Keratinocyte (primary cell): ENCODE measurements at regions not wholly inside any gene's neighbourhood (a gene's known extent, or its start where the extent isn't known, plus 50 kb on each side); places are given as distances from the start of the nearest gene placed in this dataset.

ENCODE experiments used
- DNase-seq: peaks from one replicate; pipeline ENCODE4 v3.0.0-alpha.2; 2011; ENCODE audit warnings: low read depth, missing footprints, low spot score
- FAIRE-seq: peaks from 2 replicates; lab custom pipeline; 2011; peaks lifted over from hg19 to GRCh38; lab: Jason Lieb, UNC
- H2AFZ ChIP-seq: 2 replicates; pipeline ENCODE4 v1.6.0; 2012; ENCODE audit warnings: low read length, control low read depth, inconsistent platforms; ENCODE audit not compliant: control insufficient read depth
- H3K27ac ChIP-seq: 2 replicates; pipeline ENCODE4 v1.5.1; 2011; ENCODE audit warnings: low read length; ENCODE audit not compliant: control insufficient read depth, insufficient read depth
- H3K27me3 ChIP-seq: 3 replicates; pipeline ENCODE4 v1.6.0; 2011; ENCODE audit warnings: low read length; ENCODE audit not compliant: control insufficient read depth, insufficient read depth; ENCODE audit errors: extremely low read depth
- H3K36me3 ChIP-seq, 2 experiments: 2 replicates in 1 of 2; 3 replicates in 1 of 2; pipeline ENCODE4 v1.5.1; 2011; ENCODE audit warnings: low read length in 2 of 2, mild to moderate bottlenecking in 1 of 2; ENCODE audit not compliant: control insufficient read depth in 2 of 2, insufficient read depth in 2 of 2; ENCODE audit errors: extremely low read depth in 1 of 2
- H3K4me1 ChIP-seq: 3 replicates; pipeline ENCODE4 v1.5.1; 2011; ENCODE audit warnings: low read length; ENCODE audit not compliant: control insufficient read depth, insufficient read depth; ENCODE audit errors: extremely low read depth
- H3K4me2 ChIP-seq: 3 replicates; pipeline ENCODE4 v1.6.0; 2011; ENCODE audit warnings: low read depth, low read length; ENCODE audit not compliant: control insufficient read depth, insufficient read depth; ENCODE audit errors: extremely low read depth
- H3K4me3 ChIP-seq, 3 experiments: fragments of 200-600 bp in 1 of 3; sonication (generic) in 1 of 3; 2 replicates in 2 of 3; 3 replicates in 1 of 3; pipeline ENCODE4 v1.5.1; 2011 to 2016; ENCODE audit warnings: low read length in 3 of 3, mild to moderate bottlenecking in 3 of 3, control low read depth in 2 of 3, inconsistent platforms in 1 of 3, low read depth in 1 of 3, mixed read lengths in 1 of 3, mixed run types in 1 of 3, moderate library complexity in 1 of 3; ENCODE audit not compliant: control insufficient read depth in 2 of 3, insufficient read depth in 2 of 3; ENCODE audit errors: extremely low read depth in 1 of 3
- H3K79me2 ChIP-seq: 2 replicates; pipeline ENCODE4 v1.6.0; 2012; ENCODE audit warnings: low read length; ENCODE audit not compliant: control insufficient read depth, insufficient read depth
- H3K9ac ChIP-seq: 3 replicates; pipeline ENCODE4 v1.6.0; 2011; ENCODE audit warnings: low read length; ENCODE audit not compliant: control insufficient read depth, insufficient read depth; ENCODE audit errors: extremely low read depth
- H3K9me1 ChIP-seq: 3 replicates; pipeline ENCODE4 v1.6.0; 2011; ENCODE audit warnings: low read length; ENCODE audit not compliant: control insufficient read depth, insufficient read depth; ENCODE audit errors: extremely low read depth
- H3K9me3 ChIP-seq: 2 replicates; pipeline ENCODE4 v1.5.1; 2012; ENCODE audit warnings: low read depth, low read length; ENCODE audit not compliant: control insufficient read depth
- H4K20me1 ChIP-seq: 3 replicates; pipeline ENCODE4 v1.6.0; 2011; ENCODE audit warnings: low read length; ENCODE audit not compliant: control insufficient read depth, insufficient read depth; ENCODE audit errors: extremely low read depth
- EZH2 ChIP-seq: IDR thresholded peaks from one replicate; pipeline ENCODE4 v1.6.1; 2012; ENCODE audit warnings: inconsistent platforms, mild to moderate bottlenecking, low read length, moderate library complexity
- dilution Hi-C: fragments of 300-500 bp; cut with MboI; formaldehyde crosslinking; loops from one replicate; pipeline ENCODE4 v1.7.0; 2020; ENCODE audit warnings: low sequenced_read_pairs; ENCODE audit not compliant: extremely low pct_ligation_motif_present
- TF ChIP-seq, protein P1 (sequence below), 3 experiments: IDR thresholded peaks in 1 of 3; conservative IDR thresholded peaks in 1 of 3; optimal IDR thresholded peaks in 1 of 3; 2 replicates in 2 of 3; 3 replicates in 1 of 3; pipeline versions ENCODE3 to v1.5.1; 2011; ENCODE audit warnings: low read length in 3 of 3, mild to moderate bottlenecking in 3 of 3, moderate library complexity in 2 of 3, control low read depth in 1 of 3, inconsistent platforms in 1 of 3; ENCODE audit not compliant: insufficient read depth in 2 of 3; ENCODE audit errors: extremely low read depth in 1 of 3

DNA sequence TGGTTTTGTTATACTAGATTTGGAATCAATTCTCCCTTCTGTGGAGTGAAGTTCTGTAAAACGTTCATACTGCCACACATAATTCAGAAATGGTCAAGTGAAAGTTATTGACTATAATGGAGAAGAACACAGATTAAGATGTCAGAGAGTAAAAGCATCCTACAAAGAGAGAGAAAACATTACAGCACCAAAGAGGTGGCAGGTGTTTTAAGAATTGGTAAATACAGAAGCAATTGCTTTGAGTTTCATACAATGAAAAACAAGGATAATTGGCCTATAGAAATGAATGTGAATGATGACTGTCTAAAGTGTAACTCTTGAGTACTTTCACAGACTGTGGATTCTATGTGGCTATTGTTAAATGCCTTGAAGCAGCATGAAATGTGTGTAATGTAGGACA is 435.6 kb upstream of the SMIM31 start:
- H3K27me3 ChIP-seq = peaks cover 3% of the 10 kb centered on the region
- no peaks in the 10 kb centered on the region for H4K20me1 ChIP-seq
- no peaks in the 10 kb centered on the region for H3K9me3 ChIP-seq
- no peaks in the 10 kb centered on the region for H3K4me1 ChIP-seq
- TF ChIP-seq, protein P1, sequence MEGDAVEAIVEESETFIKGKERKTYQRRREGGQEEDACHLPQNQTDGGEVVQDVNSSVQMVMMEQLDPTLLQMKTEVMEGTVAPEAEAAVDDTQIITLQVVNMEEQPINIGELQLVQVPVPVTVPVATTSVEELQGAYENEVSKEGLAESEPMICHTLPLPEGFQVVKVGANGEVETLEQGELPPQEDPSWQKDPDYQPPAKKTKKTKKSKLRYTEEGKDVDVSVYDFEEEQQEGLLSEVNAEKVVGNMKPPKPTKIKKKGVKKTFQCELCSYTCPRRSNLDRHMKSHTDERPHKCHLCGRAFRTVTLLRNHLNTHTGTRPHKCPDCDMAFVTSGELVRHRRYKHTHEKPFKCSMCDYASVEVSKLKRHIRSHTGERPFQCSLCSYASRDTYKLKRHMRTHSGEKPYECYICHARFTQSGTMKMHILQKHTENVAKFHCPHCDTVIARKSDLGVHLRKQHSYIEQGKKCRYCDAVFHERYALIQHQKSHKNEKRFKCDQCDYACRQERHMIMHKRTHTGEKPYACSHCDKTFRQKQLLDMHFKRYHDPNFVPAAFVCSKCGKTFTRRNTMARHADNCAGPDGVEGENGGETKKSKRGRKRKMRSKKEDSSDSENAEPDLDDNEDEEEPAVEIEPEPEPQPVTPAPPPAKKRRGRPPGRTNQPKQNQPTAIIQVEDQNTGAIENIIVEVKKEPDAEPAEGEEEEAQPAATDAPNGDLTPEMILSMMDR (optimal IDR thresholded peaks at IDR 0.05 in 1 of 3, IDR thresholded peaks at IDR 0.05 in 1 of 3, conservative IDR thresholded peaks at IDR 0.05 in 1 of 3; ENCODE audit: extremely low read depth in 1 of 3, insufficient read depth in 2 of 3, low read length in 3 of 3) = no peak
- no peak for TF ChIP-seq EZH2
- H3K9ac ChIP-seq = no peak overlapping the region
- H3K4me3 ChIP-seq = no peak overlapping the region
- H3K9me1 ChIP-seq = no peaks in the 10 kb centered on the region
- H3K4me2 ChIP-seq = no peak overlapping the region
- FAIRE-seq (no peak), DNase-seq (no peak)
- H2AFZ ChIP-seq = no peak overlapping the region
- H3K79me2 ChIP-seq = no peaks in the 10 kb centered on the region
- dilution Hi-C loops = no loop called here
- H3K27ac ChIP-seq = no peak overlapping the region
- H3K36me3 ChIP-seq = no peaks in the 10 kb centered on the region

DNA sequence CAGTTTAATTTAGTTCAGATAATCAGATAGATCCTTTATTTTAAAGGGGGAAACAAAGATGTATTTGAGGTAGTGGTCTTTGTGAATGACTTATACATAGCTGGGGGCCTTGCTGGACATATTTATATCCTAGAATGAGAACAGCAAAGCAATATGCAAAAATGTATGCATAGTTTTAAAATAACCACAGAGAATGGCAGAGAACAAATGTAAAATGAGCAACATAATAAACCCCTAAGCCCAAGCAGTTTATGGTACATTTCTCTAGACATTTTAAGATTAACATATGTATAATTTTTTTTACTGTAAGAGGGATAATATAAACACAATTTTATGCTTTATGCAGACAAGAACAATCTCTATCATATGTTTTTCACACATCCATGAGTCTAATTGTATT is 434.2 kb upstream of the SMIM31 start:
- no peak for DNase-seq
- H2AFZ ChIP-seq = no peak overlapping the region
- H3K4me3 ChIP-seq = no peak overlapping the region
- no peaks in the 10 kb centered on the region for H3K4me1 ChIP-seq
- no peaks in the 10 kb centered on the region for H3K36me3 ChIP-seq
- H3K9ac ChIP-seq = no peak overlapping the region
- H3K4me2 ChIP-seq = no peak overlapping the region
- no peak overlapping the region for H3K27ac ChIP-seq
- dilution Hi-C loops = no loop called here
- peaks cover 3% of the 10 kb centered on the region for H3K27me3 ChIP-seq
- no peaks in the 10 kb centered on the region for H3K79me2 ChIP-seq
- FAIRE-seq = no peak
- TF ChIP-seq, protein P1 (optimal IDR thresholded peaks at IDR 0.05 in 1 of 3, IDR thresholded peaks at IDR 0.05 in 1 of 3, conservative IDR thresholded peaks at IDR 0.05 in 1 of 3; ENCODE audit: extremely low read depth in 1 of 3, insufficient read depth in 2 of 3, low read length in 3 of 3) = no peak
- no peak for TF ChIP-seq EZH2
- no peaks in the 10 kb centered on the region for H3K9me1 ChIP-seq
- H3K9me3 ChIP-seq = no peaks in the 10 kb centered on the region
- no peaks in the 10 kb centered on the region for H4K20me1 ChIP-seq
